ENCODE measurements at regions not wholly inside any gene's neighbourhood (a gene's known extent, or its start where the extent isn't known, plus 50 kb on each side); places are given as distances from the start of the nearest gene placed in this dataset.

DNA sequence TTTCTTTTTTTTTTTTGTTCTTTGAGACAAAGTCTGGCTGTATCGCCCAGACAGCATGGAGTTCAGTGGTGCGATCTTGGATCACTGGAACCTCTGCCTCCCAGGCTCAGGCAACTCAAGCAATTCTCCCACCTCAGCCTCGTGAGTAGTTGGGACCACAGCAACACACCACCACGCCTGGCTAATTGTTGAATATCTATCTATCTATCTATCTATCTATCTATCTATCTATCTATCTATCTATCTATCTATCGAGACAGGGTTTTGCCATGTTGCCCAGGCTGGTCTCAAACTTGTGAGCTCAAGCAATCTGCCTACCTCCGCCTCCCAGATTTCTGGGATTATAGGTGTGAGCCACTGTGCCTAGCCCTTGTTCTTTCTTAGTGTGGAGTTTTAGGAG lies 143.3 kb upstream of the DPH6 start:
- TF ChIP-seq, protein P1, sequence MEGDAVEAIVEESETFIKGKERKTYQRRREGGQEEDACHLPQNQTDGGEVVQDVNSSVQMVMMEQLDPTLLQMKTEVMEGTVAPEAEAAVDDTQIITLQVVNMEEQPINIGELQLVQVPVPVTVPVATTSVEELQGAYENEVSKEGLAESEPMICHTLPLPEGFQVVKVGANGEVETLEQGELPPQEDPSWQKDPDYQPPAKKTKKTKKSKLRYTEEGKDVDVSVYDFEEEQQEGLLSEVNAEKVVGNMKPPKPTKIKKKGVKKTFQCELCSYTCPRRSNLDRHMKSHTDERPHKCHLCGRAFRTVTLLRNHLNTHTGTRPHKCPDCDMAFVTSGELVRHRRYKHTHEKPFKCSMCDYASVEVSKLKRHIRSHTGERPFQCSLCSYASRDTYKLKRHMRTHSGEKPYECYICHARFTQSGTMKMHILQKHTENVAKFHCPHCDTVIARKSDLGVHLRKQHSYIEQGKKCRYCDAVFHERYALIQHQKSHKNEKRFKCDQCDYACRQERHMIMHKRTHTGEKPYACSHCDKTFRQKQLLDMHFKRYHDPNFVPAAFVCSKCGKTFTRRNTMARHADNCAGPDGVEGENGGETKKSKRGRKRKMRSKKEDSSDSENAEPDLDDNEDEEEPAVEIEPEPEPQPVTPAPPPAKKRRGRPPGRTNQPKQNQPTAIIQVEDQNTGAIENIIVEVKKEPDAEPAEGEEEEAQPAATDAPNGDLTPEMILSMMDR (IDR thresholded peaks at IDR 0.05; ENCODE audit: borderline replicate concordance, extremely low read depth, low read length, poor library complexity, severe bottlenecking) = no peak
- TF ChIP-seq EZH2 (IDR thresholded peaks at IDR 0.05; ENCODE audit: borderline replicate concordance, low read depth, low read length, severe bottlenecking) = no peak

Measured in DND-41 (cell line).